Mesendoderm (in vitro differentiated cells): ENCODE measurements at regions not wholly inside any gene's neighbourhood (a gene's known extent, or its start where the extent isn't known, plus 50 kb on each side); places are given as distances from the start of the nearest gene placed in this dataset.

ENCODE experiments used
- DNase-seq: peaks from one replicate; pipeline ENCODE4 v3.0.0; 2013
- H2AK5ac ChIP-seq: 2 replicates; pipeline ENCODE4 v1.6.1; 2013; ENCODE audit warnings: low read length, inconsistent platforms
- H2BK120ac ChIP-seq: 2 replicates; pipeline ENCODE4 v1.6.1; 2013; ENCODE audit warnings: low read depth, mild to moderate bottlenecking, low read length, moderate library complexity, mixed read lengths
- H2BK15ac ChIP-seq: replicated peaks from 2 replicates; pipeline ENCODE4 v1.6.1; 2013; ENCODE audit warnings: low read depth, mild to moderate bottlenecking, moderate library complexity
- H2BK5ac ChIP-seq: 2 replicates; pipeline ENCODE4 v1.6.1; 2013; ENCODE audit warnings: low read length, inconsistent platforms
- H3K18ac ChIP-seq: 2 replicates; pipeline ENCODE4 v1.6.1; 2013; ENCODE audit warnings: mild to moderate bottlenecking, low read length, mixed read lengths
- H3K23ac ChIP-seq: one replicate; pipeline ENCODE4 v1.6.1; 2013; ENCODE audit warnings: low read length
- H3K27ac ChIP-seq: 2 replicates; pipeline ENCODE4 v1.5.1; 2013; ENCODE audit warnings: low read depth, mild to moderate bottlenecking, inconsistent platforms, low read length, moderate library complexity
- H3K27me3 ChIP-seq: 2 replicates; pipeline ENCODE4 v1.6.1; 2013; ENCODE audit warnings: low read length, control low read depth, mild to moderate bottlenecking, inconsistent platforms; ENCODE audit not compliant: insufficient read depth, poor library complexity
- H3K36me3 ChIP-seq: 2 replicates; pipeline ENCODE4 v1.6.1; 2013; ENCODE audit warnings: low read length, inconsistent platforms; ENCODE audit not compliant: control insufficient read depth, insufficient read depth
- H3K4ac ChIP-seq: one replicate; pipeline ENCODE4 v1.6.1; 2013; ENCODE audit warnings: low read depth, mild to moderate bottlenecking, low read length, moderate library complexity
- H3K4me1 ChIP-seq: 2 replicates; pipeline ENCODE4 v1.6.1; 2013; ENCODE audit warnings: low read depth, low read length, inconsistent platforms; ENCODE audit not compliant: control insufficient read depth
- H3K4me2 ChIP-seq: 2 replicates; pipeline ENCODE4 v1.6.1; 2013; ENCODE audit warnings: low read length
- H3K4me3 ChIP-seq: 2 replicates; pipeline ENCODE4 v1.5.1; 2013; ENCODE audit warnings: mild to moderate bottlenecking, low read length
- H3K56ac ChIP-seq: one replicate; pipeline ENCODE4 v1.6.1; 2013; ENCODE audit warnings: low read length
- H3K79me1 ChIP-seq: 2 replicates; pipeline ENCODE4 v1.6.1; 2013; ENCODE audit warnings: low read length, inconsistent platforms
- H3K79me2 ChIP-seq: 2 replicates; pipeline ENCODE4 v1.6.1; 2013; ENCODE audit warnings: mild to moderate bottlenecking, low read length; ENCODE audit not compliant: control insufficient read depth, insufficient read depth
- H3K9ac ChIP-seq: 2 replicates; pipeline ENCODE4 v1.6.1; 2013; ENCODE audit warnings: low read length, inconsistent platforms
- H4K5ac ChIP-seq: one replicate; pipeline ENCODE4 v1.6.1; 2013; ENCODE audit warnings: low read length
- H4K8ac ChIP-seq: one replicate; pipeline ENCODE4 v1.6.1; 2013; ENCODE audit warnings: low read depth, mild to moderate bottlenecking, control low read depth, low read length, moderate library complexity
- WGBS: extraction: QIAGEN DNeasy Blood & Tissue Kit; methylation state at CpG from one replicate; pipeline ENCODE4 v1.1.7; 2013; ENCODE audit warnings: low lambda C conversion rate, missing lambda C conversion rate; ENCODE audit not compliant: insufficient coverage; ENCODE audit errors: extremely low coverage; 5-methylcytosine and 5-hydroxymethylcytosine counted together

- H3K18ac ChIP-seq: no peak overlapping the region
- no peak overlapping the region for H4K5ac ChIP-seq
- H3K4me3 ChIP-seq: no peak overlapping the region
- H3K27ac ChIP-seq: no peak overlapping the region
- H3K79me1 ChIP-seq: no peaks in the 10 kb centered on the region
- no peak overlapping the region for H4K8ac ChIP-seq
- H2BK120ac ChIP-seq: no peak overlapping the region
- H3K56ac ChIP-seq: no peak overlapping the region
- H2BK15ac ChIP-seq: no peak overlapping the region
- no peaks in the 10 kb centered on the region for H3K79me2 ChIP-seq
- H3K4ac ChIP-seq: no peak overlapping the region
- H3K4me2 ChIP-seq: no peak overlapping the region
- no peak overlapping the region for H2AK5ac ChIP-seq
- H3K4me1 ChIP-seq: peaks cover 2% of the 10 kb centered on the region
- no peak overlapping the region for H3K9ac ChIP-seq
- no peak for DNase-seq
- H2BK5ac ChIP-seq: no peak overlapping the region
- H3K27me3 ChIP-seq: no peaks in the 10 kb centered on the region
- no peaks in the 10 kb centered on the region for H3K36me3 ChIP-seq
- no CpG with 5 or more reads among the region's 2 CpGs for WGBS
- H3K23ac ChIP-seq: no peak overlapping the region
Measured at GRCh38 chr5:152619756-152620155, 214.7 kb upstream of the NMUR2 start.

- H2AK5ac ChIP-seq: no peak overlapping the region
- DNase-seq: no peak
- H3K27me3 ChIP-seq: no peaks in the 10 kb centered on the region
- H3K79me1 ChIP-seq: no peaks in the 10 kb centered on the region
- no peak overlapping the region for H4K5ac ChIP-seq
- no peak overlapping the region for H3K4ac ChIP-seq
- no peaks in the 10 kb centered on the region for H3K36me3 ChIP-seq
- no peak overlapping the region for H4K8ac ChIP-seq
- peak overlapping the region; percentile 22 for H3K18ac ChIP-seq
- no peak overlapping the region for H3K56ac ChIP-seq
- H2BK15ac ChIP-seq: no peak overlapping the region
- H3K4me3 ChIP-seq: no peak overlapping the region
- H2BK5ac ChIP-seq: no peak overlapping the region
- H3K23ac ChIP-seq: no peak overlapping the region
- H3K79me2 ChIP-seq: no peaks in the 10 kb centered on the region
- peaks cover 7% of the 10 kb centered on the region for H3K4me1 ChIP-seq
- H3K9ac ChIP-seq: no peak overlapping the region
- no peak overlapping the region for H3K27ac ChIP-seq
- no peak overlapping the region for H2BK120ac ChIP-seq
- H3K4me2 ChIP-seq: no peak overlapping the region
Measured at GRCh38 chr5:152622628-152623027, 217.5 kb upstream of the NMUR2 start.

GRCh38 chr5:152623951-152624350 is 218.9 kb upstream of the NMUR2 start:
- DNase-seq: no peak
- Histone ChIP-seq H3K4ac (no peak overlapping the region), H2BK5ac (no peak overlapping the region), H3K36me3 (no peaks in the 10 kb centered on the region), H2BK120ac (no peak overlapping the region), H3K9ac (no peak overlapping the region), H3K4me3 (no peak overlapping the region), H4K8ac (no peak overlapping the region), H2BK15ac (no peak overlapping the region), H3K79me2 (no peaks in the 10 kb centered on the region), H3K23ac (no peak overlapping the region), H2AK5ac (no peak overlapping the region), H3K56ac (no peak overlapping the region), H3K27ac (no peak overlapping the region), H4K5ac (no peak overlapping the region), H3K4me1 (peaks cover 9% of the 10 kb centered on the region), H3K79me1 (no peaks in the 10 kb centered on the region), H3K4me2 (no peak overlapping the region), H3K18ac (no peak overlapping the region), H3K27me3 (no peaks in the 10 kb centered on the region)
- no CpG with 5 or more reads among the region's 1 CpG for WGBS

GRCh38 chr5:152625696-152626095 is 220.6 kb upstream of the NMUR2 start:
- H3K4ac ChIP-seq: peak overlapping the region; percentile 88
- no peaks in the 10 kb centered on the region for H3K79me2 ChIP-seq
- H3K9ac ChIP-seq: no peak overlapping the region
- no peak overlapping the region for H2BK15ac ChIP-seq
- H3K79me1 ChIP-seq: no peaks in the 10 kb centered on the region
- no peak overlapping the region for H4K5ac ChIP-seq
- no peak overlapping the region for H2AK5ac ChIP-seq
- H3K4me1 ChIP-seq: peaks cover 9% of the 10 kb centered on the region
- no peak overlapping the region for H2BK120ac ChIP-seq
- peak overlapping the region; percentile 66 for H3K27ac ChIP-seq
- peak overlapping the region; percentile 69 for H3K56ac ChIP-seq
- no peak overlapping the region for H3K4me2 ChIP-seq
- DNase-seq: peak; percentile 77
- peak overlapping the region; percentile 90 for H2BK5ac ChIP-seq
- no peaks in the 10 kb centered on the region for H3K36me3 ChIP-seq
- H3K23ac ChIP-seq: no peak overlapping the region
- H4K8ac ChIP-seq: no peak overlapping the region
- H3K18ac ChIP-seq: peak overlapping the region; percentile 9
- H3K4me3 ChIP-seq: no peak overlapping the region
- no CpG with 5 or more reads among the region's 3 CpGs for WGBS
- no peaks in the 10 kb centered on the region for H3K27me3 ChIP-seq

- WGBS: no CpG with 5 or more reads among the region's 5 CpGs
- no peak overlapping the region for H3K27ac ChIP-seq
Measured at GRCh38 chr5:152631221-152631620, 226.1 kb upstream of the NMUR2 start.

GRCh38 chr5:152632360-152632759 is 227.3 kb upstream of the NMUR2 start:
- no peak for DNase-seq
- H2BK15ac ChIP-seq: no peak overlapping the region
- H3K4me2 ChIP-seq: no peak overlapping the region

More at GRCh38 chr5:152631221-152631620, 226.1 kb upstream of the NMUR2 start:
- no peak overlapping the region for H3K4me3 ChIP-seq
- H2BK120ac ChIP-seq: no peak overlapping the region
- H3K18ac ChIP-seq: no peak overlapping the region
- no peak overlapping the region for H2BK15ac ChIP-seq
- H3K27me3 ChIP-seq: no peaks in the 10 kb centered on the region
- H4K5ac ChIP-seq: no peak overlapping the region
- H3K4me2 ChIP-seq: no peak overlapping the region
- H3K79me1 ChIP-seq: no peaks in the 10 kb centered on the region
- H3K56ac ChIP-seq: no peak overlapping the region
- no peaks in the 10 kb centered on the region for H3K79me2 ChIP-seq
- DNase-seq: no peak
- no peak overlapping the region for H3K9ac ChIP-seq
- H2AK5ac ChIP-seq: no peak overlapping the region
- H2BK5ac ChIP-seq: no peak overlapping the region
- no peaks in the 10 kb centered on the region for H3K36me3 ChIP-seq
- H4K8ac ChIP-seq: no peak overlapping the region
- H3K4ac ChIP-seq: no peak overlapping the region
- no peak overlapping the region for H3K23ac ChIP-seq
- H3K4me1 ChIP-seq: peaks cover 5% of the 10 kb centered on the region

More at GRCh38 chr5:152632360-152632759, 227.3 kb upstream of the NMUR2 start:
- H3K18ac ChIP-seq: no peak overlapping the region
- H3K56ac ChIP-seq: no peak overlapping the region
- H4K8ac ChIP-seq: no peak overlapping the region
- no peak overlapping the region for H2BK5ac ChIP-seq
- no peak overlapping the region for H3K4me3 ChIP-seq
- no peaks in the 10 kb centered on the region for H3K79me2 ChIP-seq
- H3K4ac ChIP-seq: no peak overlapping the region
- H3K4me1 ChIP-seq: peaks cover 2% of the 10 kb centered on the region
- no peak overlapping the region for H2BK120ac ChIP-seq
- no peak overlapping the region for H4K5ac ChIP-seq
- no peak overlapping the region for H3K27ac ChIP-seq
- H2AK5ac ChIP-seq: no peak overlapping the region
- H3K36me3 ChIP-seq: no peaks in the 10 kb centered on the region
- no peaks in the 10 kb centered on the region for H3K27me3 ChIP-seq
- H3K9ac ChIP-seq: no peak overlapping the region
- H3K23ac ChIP-seq: no peak overlapping the region
- no peaks in the 10 kb centered on the region for H3K79me1 ChIP-seq
- WGBS: no CpG with 5 or more reads among the region's 2 CpGs
